ENCODE measurements at regions not wholly inside any gene's neighbourhood (a gene's known extent, or its start where the extent isn't known, plus 50 kb on each side); places are given as distances from the start of the nearest gene placed in this dataset.

- TF ChIP-seq, protein P1, sequence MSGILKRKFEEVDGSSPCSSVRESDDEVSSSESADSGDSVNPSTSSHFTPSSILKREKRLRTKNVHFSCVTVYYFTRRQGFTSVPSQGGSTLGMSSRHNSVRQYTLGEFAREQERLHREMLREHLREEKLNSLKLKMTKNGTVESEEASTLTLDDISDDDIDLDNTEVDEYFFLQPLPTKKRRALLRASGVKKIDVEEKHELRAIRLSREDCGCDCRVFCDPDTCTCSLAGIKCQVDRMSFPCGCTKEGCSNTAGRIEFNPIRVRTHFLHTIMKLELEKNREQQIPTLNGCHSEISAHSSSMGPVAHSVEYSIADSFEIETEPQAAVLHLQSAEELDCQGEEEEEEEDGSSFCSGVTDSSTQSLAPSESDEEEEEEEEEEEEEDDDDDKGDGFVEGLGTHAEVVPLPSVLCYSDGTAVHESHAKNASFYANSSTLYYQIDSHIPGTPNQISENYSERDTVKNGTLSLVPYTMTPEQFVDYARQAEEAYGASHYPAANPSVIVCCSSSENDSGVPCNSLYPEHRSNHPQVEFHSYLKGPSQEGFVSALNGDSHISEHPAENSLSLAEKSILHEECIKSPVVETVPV (CRISPR knock-in tag; IDR thresholded peaks at IDR 0.05): no peak
- TF ChIP-seq ISL1 (CRISPR knock-in tag; IDR thresholded peaks at IDR 0.05) (no peak), PPARA (CRISPR knock-in tag; IDR thresholded peaks at IDR 0.05; ENCODE audit: borderline replicate concordance) (no peak), PATZ1 (CRISPR knock-in tag; IDR thresholded peaks at IDR 0.05; ENCODE audit: borderline replicate concordance) (no peak), ZFP3 (CRISPR knock-in tag; IDR thresholded peaks at IDR 0.05) (no peak), ZC3H10 (CRISPR knock-in tag; IDR thresholded peaks at IDR 0.05) (no peak), GLIS3 (CRISPR knock-in tag; IDR thresholded peaks at IDR 0.05) (no peak), OSR1 (CRISPR knock-in tag; IDR thresholded peaks at IDR 0.05) (no peak)
- TF ChIP-seq, protein P2, sequence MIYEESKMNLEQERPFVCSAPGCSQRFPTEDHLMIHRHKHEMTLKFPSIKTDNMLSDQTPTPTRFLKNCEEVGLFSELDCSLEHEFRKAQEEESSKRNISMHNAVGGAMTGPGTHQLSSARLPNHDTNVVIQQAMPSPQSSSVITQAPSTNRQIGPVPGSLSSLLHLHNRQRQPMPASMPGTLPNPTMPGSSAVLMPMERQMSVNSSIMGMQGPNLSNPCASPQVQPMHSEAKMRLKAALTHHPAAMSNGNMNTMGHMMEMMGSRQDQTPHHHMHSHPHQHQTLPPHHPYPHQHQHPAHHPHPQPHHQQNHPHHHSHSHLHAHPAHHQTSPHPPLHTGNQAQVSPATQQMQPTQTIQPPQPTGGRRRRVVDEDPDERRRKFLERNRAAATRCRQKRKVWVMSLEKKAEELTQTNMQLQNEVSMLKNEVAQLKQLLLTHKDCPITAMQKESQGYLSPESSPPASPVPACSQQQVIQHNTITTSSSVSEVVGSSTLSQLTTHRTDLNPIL (CRISPR knock-in tag; IDR thresholded peaks at IDR 0.05; ENCODE audit: low read depth): no peak
These were observed 71.1 kb upstream of the DSC1 start (continued) for GRCh38 chr18:31233621-31234275.

DNA sequence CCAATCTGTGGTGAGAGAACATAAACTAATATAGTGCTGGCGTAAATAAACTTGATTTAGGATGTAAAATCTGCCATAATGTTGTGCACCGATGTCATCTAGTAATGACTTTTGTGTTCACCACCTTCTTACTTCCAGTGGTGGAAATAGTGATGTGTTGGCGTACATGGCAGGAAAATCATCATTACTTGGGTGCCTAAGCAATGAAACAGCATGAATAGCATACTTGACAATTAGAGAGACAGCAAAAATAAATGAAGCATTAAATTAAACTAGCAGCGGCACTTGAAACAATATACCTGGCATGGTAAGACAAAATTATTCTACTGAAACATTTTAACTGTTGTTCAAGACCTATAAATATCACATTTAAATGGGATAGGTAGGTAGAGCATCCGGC lies 73.2 kb upstream of the DSC1 start:
- no peak for ATAC-seq
- TF ChIP-seq ZNF8 (CRISPR knock-in tag; IDR thresholded peaks at IDR 0.05) (no peak), TSHZ2 (CRISPR knock-in tag; IDR thresholded peaks at IDR 0.05) (no peak), ZFP3 (CRISPR knock-in tag; IDR thresholded peaks at IDR 0.05) (no peak), OSR1 (CRISPR knock-in tag; IDR thresholded peaks at IDR 0.05) (no peak), ZNF70 (CRISPR knock-in tag; IDR thresholded peaks at IDR 0.05) (no peak), ZNF565 (CRISPR knock-in tag; conservative IDR thresholded peaks at IDR 0.05; ENCODE audit: low read depth) (no peak), ZFP30 (CRISPR knock-in tag; IDR thresholded peaks at IDR 0.05) (no peak), ESRRG (CRISPR knock-in tag; IDR thresholded peaks at IDR 0.05) (no peak), CSDC2 (CRISPR knock-in tag; IDR thresholded peaks at IDR 0.05) (no peak), ARNTL (CRISPR knock-in tag; IDR thresholded peaks at IDR 0.05; ENCODE audit: borderline replicate concordance, low read depth) (no peak), POU6F1 (CRISPR knock-in tag; IDR thresholded peaks at IDR 0.05; ENCODE audit: borderline replicate concordance, low read depth) (no peak), TCF4 (CRISPR knock-in tag; IDR thresholded peaks at IDR 0.05; ENCODE audit: borderline replicate concordance) (no peak), BACH2 (CRISPR knock-in tag; IDR thresholded peaks at IDR 0.05; ENCODE audit: borderline replicate concordance) (no peak), TOX (CRISPR knock-in tag; IDR thresholded peaks at IDR 0.05; ENCODE audit: borderline replicate concordance) (no peak)

- ATAC-seq: no peak
- TF ChIP-seq ZFP3 (CRISPR knock-in tag; IDR thresholded peaks at IDR 0.05): no peak
- TF ChIP-seq ZNF8 (CRISPR knock-in tag; IDR thresholded peaks at IDR 0.05): no peak
- TF ChIP-seq, protein P1 (CRISPR knock-in tag; IDR thresholded peaks at IDR 0.05): no peak
These were observed 74.5 kb upstream of the DSC1 start for GRCh38 chr18:31237142-31237541.

Measured in SK-N-SH treated with all-trans-retinoic acid at 6 μM for 48 hours (cell line).